ENCODE measurements at regions not wholly inside any gene's neighbourhood (a gene's known extent, or its start where the extent isn't known, plus 50 kb on each side); places are given as distances from the start of the nearest gene placed in this dataset.
"Not testable (repeated sequence)": the region's sequence is repeated elsewhere in the genome, so short reads cannot be mapped to it uniquely, and the experiment has no call there.

DNA sequence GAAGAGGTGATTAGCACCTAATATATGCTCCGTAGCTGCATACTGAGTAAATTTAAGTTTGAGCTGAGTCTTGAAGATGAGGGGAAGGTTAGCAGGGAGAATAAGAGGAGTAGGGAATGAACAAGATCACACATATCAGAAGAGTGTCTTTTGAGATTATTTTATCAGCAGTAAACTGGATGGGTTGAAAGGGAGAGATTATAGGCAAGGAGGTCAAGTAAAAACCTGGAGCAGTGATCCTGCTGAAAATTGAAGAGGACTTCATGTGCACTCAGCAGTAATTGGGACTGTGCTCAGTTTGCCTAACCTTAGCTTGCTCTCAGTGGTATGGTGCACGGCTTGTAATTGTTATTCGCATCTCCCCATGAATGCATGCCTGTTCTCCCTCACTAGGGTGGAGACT lies 79.5 kb upstream of the PICALM start:
- DNase-seq (ENCODE audit: extremely low read depth in 1 of 2, low read depth in 1 of 2) = no peak

DNA sequence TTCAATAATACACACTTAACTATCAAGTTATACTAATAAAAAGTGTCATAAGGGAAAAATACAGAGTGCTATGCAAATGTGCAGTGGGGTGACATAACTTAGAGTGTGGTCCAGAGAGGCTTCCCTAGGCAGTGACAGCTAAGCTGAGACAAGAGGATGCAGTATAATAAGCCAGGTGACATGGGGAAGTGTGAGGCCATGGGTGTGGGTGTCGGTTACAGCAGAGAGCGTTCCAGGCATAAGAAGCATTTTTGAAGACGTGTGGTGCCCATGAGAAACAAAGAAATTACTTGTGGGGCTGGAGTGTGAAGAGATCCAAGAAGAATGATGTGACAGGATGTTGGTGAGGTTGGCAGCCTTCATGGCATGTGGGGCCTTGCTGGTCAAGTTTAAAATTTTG lies 78.1 kb upstream of the PICALM start:
- no peak for DNase-seq (ENCODE audit: extremely low read depth in 1 of 2, low read depth in 1 of 2)

DNA sequence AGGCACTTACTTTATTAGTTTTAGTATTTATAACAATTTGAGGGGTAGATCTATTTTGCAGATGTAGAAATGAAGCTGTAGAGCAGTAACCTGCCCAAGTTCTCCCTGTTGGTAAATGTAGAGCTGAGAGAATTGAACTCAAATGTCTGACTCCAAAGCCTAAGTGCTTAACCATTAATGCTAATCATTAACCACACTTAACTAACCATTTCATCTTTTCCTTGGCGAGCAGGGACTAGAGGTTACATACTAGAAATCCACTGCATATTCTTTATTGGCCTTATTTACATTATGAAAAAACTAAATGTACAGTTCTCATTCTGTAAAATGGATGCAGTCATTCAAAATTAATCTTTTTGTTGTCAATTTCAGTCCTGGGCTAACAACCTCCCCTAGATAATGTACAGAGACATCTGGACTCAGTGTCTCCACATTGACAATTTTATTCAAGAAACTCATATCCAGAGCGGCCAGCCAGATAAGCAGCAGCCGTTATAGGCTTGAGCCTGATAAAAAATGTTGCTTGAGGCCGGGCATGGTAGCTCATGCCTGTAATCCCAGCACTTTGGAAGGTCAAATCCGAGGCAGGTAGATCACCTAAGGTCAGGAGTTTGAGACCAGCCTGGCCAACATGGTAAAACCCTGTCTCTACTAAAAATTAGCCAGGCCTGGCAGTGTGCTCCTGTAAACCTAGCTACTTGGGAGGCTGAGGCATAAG lies 76.7 kb upstream of the PICALM start:
- no peak for DNase-seq (ENCODE audit: extremely low read depth in 1 of 2, low read depth in 1 of 2)

DNA sequence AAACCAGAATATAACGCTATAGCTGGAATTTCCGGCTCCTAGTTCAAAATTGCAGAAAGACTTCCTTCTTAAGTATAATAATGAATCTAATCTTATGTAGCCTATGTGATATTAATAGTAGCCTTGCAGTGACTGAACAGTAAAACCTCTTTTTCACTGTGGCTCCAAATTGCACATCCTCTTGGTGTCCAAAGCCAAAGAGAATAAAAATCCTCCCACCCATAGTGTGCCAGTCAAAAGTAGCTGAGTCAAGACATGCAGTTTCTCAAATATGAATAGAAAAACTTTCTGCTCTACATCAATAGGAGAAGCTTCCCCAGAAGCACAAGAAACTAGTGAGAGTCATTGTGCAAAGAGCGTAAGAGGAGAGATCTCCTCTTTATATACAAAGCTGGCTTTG lies 76.0 kb upstream of the PICALM start:
- no peak for DNase-seq (ENCODE audit: extremely low read depth in 1 of 2, low read depth in 1 of 2)

DNA sequence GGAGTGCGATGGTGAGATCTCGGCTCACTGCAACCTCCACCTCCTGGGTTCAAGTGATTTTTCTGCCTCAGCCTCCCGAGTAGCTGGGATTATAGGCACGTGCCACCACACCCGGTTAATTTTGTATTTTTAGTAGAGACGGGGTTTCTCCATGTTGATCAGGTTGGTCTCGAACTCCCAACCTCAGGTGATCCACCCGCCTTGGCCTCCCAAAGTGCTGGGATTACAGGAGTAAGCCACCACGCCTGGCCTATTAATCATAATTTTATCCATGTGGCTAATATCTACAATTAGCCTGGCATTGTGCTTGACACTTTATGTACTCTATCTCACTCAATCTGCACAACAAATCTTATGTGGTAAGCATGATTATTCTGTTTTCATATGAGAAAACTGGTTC lies 75.2 kb upstream of the PICALM start:
- DNase-seq (ENCODE audit: extremely low read depth in 1 of 2, low read depth in 1 of 2) = not testable (repeated sequence)

GRCh38 chr11:86143087-86144030 lies 74.5 kb upstream of the PICALM start:
- DNase-seq (ENCODE audit: extremely low read depth in 1 of 2, low read depth in 1 of 2) = no peak

- no peak for DNase-seq (ENCODE audit: extremely low read depth in 1 of 2, low read depth in 1 of 2)
Observed at GRCh38 chr11:86142170-86142569, 73.3 kb upstream of the PICALM start.

GRCh38 chr11:86141727-86142126 lies 72.8 kb upstream of the PICALM start:
- no peak for DNase-seq (ENCODE audit: extremely low read depth in 1 of 2, low read depth in 1 of 2)

DNA sequence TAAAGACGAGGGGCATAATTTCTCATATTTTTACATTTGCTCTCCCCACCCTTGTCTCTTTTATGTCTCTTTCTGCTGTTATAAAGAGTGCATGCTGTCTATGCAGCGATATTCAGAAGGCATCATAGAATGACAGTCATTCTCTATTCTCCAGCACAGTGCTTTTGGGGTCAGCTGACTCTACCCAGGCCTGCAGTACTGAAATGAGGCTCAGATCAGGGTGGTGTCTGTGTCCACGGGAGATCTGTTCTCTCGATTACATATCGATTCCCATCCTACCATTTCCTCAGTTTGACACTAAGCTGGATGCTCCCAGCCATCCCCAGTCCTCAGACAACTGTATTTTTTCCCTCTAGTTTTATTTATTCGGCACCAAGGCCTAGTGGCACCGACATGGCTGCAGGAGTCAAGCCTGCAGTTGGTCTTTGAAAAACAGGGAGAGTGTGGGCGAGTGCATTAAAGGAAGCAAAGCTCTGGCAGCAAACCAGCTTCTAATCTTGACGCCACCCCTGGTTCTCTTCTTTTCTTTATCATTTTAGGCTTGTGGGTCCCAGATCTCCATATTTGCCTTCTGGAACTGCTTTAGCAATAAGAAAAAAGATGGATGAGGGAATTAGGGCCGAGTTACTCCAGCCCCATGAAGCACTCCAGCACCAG lies 71.6 kb upstream of the PICALM start:
- no peak for DNase-seq (ENCODE audit: extremely low read depth in 1 of 2, low read depth in 1 of 2)

- no peak for DNase-seq (ENCODE audit: extremely low read depth in 1 of 2, low read depth in 1 of 2)
Observed at GRCh38 chr11:86138958-86139357, 70.1 kb upstream of the PICALM start.

GRCh38 chr11:86136538-86136937 lies 67.7 kb upstream of the PICALM start:
- DNase-seq (ENCODE audit: extremely low read depth in 1 of 2, low read depth in 1 of 2) = no peak

DNA sequence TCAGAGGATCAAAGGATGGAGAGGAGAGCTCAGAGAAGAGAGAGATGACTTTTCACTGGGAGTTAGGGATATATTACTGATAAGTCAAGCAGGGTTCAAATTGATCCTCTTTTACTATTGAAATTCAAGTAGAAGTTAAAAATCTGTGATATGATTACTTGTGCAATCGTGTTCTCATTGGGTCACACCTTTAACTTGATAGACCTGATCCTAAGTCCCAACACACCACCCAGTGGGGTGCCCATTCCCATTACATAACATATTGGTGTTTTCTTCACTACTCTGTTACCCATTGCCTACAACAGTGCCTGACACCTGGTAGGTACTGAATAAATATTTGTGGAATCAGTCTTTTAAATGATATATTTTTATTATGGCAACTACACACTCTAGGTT lies 66.4 kb upstream of the PICALM start:
- DNase-seq (ENCODE audit: extremely low read depth in 1 of 2, low read depth in 1 of 2) = no peak

- DNase-seq (ENCODE audit: extremely low read depth in 1 of 2, low read depth in 1 of 2) = no peak
Observed at GRCh38 chr11:86134580-86135318, 65.9 kb upstream of the PICALM start.

- DNase-seq (ENCODE audit: extremely low read depth in 1 of 2, low read depth in 1 of 2) = no peak
Observed at GRCh38 chr11:86132667-86133249, 63.9 kb upstream of the PICALM start.

- no peak for DNase-seq (ENCODE audit: extremely low read depth in 1 of 2, low read depth in 1 of 2)
Observed at GRCh38 chr11:86129740-86130540, 61.1 kb upstream of the PICALM start.

DNA sequence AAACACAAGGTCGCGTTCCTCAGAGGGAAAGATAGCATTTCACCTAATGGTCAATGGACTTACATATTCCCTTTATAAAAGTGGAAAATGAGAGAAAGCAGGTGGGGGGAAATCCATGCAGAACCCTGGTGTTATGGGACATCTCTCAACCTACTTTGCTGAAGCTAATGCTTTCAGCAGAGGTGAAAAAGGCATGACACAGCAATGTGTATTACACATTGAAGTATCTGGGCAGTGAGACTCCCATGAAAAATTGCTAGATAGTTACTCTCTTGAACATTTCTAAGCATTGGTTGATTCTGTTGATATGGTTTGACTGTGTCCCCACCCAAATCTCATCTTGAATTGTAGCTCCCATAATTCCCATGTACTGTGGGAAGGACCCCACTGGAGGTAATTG lies 60.0 kb upstream of the PICALM start:
- no peak for DNase-seq (ENCODE audit: extremely low read depth in 1 of 2, low read depth in 1 of 2)

GRCh38 chr11:86126862-86127261 lies 58.0 kb upstream of the PICALM start:
- DNase-seq (ENCODE audit: extremely low read depth in 1 of 2, low read depth in 1 of 2) = no peak

- no peak for DNase-seq (ENCODE audit: extremely low read depth in 1 of 2, low read depth in 1 of 2)
Observed at GRCh38 chr11:86124251-86125233, 55.7 kb upstream of the PICALM start.

DNA sequence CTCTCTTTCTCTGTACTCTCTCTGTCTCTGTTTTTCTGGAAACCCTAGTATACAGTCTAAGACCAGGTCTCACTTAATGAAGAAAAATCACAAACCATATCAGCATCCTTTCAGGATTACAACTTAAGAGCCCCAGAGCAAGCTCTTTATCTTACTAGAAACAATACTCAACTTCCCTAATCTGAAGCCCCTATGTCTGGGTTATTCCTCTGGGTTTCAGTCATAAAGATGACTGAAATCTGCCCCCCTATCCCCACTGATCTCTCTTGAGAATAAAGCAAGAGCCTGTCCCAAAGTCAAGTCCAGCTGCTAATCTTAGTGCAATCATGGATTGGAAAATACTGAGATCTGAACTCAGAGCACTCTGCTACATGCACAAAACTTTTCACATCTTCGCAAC lies 53.9 kb upstream of the PICALM start:
- no peak for DNase-seq (ENCODE audit: extremely low read depth in 1 of 2, low read depth in 1 of 2)
